NCI-H2171 (cell line): ENCODE measurements at regions not wholly inside any gene's neighbourhood (a gene's known extent, or its start where the extent isn't known, plus 50 kb on each side); places are given as distances from the start of the nearest gene placed in this dataset.

Experiments
- DNase-seq: peaks from one replicate; lab custom pipeline; 2025; lab: John Stamatoyannopoulos, UW

DNA sequence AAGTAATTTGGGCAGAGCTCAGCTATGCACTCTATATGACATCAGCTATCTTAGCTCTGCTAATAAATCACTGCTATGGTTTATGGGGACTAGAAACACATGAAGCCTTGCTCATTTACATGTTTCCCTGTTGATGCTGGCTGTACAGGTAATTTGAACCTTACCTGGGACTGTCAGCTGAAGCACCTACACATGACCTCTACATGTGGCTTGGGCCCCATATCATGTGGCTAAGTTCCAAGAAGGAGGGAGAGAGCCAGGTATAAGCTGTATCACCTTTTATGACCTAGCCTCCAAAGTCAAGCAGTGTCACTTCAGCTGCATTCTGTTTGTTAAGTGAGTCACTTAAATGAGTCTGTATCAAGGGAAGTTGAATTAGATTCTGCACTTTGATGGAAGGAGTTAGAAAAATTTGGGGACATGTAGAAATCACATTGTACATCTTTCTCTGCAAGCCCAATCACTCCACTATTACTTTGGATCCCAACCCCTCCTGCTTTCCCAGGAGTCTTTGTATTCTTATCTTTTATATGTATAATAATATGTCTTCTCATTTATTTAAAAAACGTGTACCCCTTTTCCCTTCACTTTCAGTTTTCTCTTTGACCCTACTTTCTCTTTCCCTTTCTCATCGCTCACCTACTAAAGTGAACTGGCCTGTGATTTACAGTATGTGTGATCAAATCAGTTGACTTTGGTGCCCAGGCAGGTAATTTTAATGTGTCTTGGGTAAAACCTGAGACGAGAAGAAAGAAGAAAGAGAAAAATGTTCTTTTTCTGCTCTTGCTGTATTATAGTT, 53.4 kb upstream of the PRKACB start:
- DNase-seq: no peak

DNA sequence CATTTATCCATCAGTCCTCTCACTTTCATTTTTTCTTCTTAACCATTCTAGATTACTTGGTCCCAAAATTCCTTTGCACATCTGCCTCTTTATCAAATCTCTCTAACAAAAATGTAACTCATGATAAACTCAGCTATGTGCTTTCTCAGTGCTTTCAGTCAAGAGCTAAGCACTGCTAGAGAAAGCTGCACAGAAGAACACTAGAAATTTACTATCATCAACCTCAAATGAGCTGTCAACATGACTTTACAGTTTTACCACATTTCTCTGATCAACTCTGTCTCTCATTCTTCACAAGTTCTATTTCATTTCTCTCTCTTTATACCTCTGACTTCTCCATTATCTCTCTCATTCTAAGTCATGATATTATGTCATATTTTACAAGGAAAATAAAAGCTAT, 54.2 kb upstream of the PRKACB start:
- no peak for DNase-seq

DNA sequence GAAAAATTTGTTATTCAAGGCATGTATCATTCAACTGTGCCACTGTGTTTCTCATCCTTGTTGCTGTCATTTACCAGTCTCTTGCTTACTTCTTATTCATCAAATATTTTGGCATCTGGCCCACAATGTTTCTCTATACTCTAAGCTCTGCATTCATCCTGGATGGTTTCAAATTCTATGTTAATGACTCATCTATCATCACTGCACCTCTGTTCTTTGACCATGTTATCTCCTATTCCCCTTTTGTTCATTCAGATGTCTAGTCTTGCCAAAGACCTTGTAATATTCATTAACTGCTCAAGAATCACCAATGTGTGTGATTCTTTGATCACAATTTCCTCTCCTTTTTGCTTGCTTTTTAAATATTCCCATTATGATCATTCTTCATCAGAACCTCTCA, 54.6 kb upstream of the PRKACB start:
- no peak for DNase-seq

DNA sequence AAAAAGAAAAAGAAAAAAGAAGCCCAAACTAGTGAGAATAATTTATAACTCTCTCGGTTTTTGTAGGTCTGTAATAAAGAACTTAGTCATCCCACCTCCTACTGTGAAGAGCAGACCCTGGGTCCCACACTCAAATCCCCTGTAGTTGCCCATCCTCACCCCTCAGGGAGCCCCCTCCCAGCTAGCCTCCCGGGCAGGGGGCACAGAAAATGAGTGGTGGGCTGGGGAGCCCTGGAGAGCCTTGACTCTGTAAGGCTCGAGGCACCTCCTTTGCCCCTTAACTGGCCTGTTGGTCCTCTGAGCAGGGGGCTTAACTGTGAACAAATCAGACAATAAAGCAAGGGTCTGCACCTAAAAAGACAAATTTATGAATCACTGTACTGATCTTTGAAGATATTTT, 57.5 kb upstream of the PRKACB start:
- no peak for DNase-seq

DNA sequence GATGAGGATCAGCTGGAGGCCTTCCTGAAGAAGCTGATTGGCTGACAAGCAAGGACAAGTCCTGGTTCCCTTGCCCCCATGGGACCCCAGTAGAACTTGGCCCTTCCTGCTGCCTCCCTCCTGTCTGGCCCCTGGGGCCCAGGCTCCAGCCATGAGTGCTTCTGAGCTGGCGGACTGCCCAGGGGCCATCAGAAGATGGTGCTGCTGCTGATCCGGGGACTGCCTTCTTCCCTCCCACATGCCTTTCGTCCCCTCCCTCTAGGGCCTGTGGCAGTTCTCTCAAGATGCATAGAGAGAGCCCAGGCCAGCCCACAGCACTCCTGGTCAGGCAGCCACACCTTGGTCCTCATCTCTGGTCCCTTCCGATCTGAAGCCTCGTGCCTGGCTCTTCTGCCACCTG, 57.9 kb upstream of the PRKACB start:
- DNase-seq: no peak

DNA sequence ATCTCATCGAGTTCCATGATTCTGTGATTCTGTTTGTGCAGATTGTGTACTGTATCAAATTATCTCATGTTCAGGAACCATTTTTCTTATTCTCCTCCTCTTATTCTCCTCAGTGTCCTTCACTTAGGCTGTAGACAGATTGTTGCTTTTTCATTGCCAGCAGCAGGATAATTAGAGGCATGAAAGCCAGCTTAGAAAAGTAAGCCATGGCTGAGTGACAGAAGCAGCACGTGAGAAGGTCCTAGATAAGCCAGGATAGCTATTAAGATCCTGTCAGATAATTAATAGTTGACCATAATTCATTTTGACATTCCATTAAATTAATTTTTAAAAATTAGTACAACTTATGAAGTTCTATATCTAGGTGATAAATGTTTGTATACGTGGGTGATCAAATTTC, 60.8 kb upstream of the PRKACB start:
- no peak for DNase-seq

DNA sequence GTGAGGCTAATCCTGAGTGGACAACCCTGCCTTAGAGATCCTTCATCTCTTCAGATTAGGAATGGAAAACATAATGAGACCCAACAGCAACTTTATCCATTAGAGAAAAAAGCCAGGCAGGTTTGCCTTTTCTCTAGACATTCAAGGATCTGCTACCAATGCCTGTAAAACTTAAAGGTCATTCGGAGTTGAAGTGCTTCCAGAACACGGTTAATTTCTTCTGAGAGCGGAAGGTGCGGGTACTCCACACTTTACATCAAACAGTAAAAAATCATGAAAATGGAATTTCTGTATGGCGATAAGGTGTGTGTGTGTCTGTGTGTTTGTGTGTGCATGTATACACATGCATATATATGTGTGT, 65.2 kb upstream of the PRKACB start:
- DNase-seq: no peak

DNA sequence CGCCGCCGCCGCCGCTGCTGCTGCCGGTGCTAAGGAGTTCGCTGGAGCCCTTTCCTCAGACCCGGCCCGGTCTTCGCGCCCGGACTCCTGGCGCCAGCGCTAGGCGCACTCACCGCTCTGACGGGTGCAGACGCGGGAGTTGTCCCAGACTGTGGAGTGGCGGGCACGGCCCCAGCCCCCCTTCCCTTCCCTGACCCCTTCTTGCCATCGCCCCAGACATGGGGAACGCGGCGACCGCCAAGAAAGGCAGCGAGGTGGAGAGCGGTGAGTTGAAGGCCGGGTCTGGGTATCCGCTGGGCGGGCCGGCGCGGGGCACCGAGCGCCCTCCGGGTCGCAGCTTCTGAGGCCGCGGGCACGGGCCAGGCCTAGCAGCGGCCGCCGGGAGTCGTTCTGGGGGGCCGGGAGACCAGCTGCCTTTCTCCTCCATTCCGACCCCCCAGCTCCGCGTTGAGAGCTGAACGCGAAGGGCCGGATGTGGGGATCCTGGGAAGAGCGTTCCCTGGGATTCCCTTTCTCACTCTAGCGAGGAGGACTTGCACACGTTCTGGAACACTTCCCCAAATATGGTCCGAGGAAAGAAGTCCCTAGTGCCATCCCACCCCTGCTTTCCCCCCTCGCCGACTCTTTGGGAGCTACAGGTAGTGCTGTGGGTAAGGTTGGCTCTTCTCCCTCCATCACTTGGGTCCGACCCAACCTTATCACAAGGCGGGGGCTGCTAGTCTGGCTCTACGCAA, 65.8 kb upstream of the PRKACB start:
- DNase-seq: no peak

DNA sequence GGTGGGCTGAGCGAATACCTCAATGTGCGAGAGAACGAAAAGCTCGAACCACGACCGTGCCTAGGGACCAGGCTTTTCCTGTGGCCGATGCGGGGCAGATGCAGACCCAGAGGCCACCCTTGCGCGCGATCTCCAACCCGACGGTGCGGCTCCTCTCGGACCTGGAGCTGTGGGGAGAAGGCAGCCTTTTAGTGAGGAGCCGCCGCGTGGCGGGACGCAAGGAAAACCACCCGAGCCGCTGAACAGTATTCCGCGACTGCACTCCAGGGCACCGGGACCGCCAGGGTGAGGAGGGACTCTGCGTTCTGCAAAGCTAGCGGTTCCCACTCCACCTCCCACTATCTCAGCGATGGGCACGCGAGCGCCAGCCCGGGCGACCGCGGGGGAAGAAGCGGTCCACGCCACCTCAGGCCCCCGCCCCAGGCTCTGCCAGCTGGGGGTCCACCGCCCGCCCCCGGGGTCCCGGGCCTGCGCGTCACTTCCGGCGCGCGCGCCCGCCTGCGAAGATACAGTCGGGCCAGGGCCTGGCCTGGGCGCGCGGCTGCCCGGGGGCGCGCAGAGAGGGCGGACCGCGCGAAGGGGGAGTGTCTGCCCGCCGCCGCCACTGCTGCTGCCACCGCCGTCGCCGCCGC, 66.5 kb upstream of the PRKACB start:
- peak; percentile 87 for DNase-seq

DNA sequence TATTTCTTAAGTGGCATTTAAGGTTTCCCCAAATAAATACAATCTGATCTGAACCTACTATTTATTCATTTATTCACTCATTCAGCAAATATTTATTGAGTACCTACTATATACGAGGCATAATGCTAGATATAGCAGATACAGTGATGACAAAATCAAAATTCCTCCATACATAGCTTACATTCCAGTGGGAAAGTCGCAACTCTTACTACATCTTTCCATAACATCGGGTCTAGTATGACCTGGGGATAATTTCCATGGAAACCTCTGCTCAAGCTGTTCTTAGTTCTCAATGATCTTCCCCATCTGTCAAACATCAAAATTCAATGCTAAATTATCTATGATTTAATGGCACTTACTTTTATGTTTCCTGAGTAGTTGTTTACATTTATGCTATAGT, 70.8 kb upstream of the PRKACB start:
- no peak for DNase-seq

DNA sequence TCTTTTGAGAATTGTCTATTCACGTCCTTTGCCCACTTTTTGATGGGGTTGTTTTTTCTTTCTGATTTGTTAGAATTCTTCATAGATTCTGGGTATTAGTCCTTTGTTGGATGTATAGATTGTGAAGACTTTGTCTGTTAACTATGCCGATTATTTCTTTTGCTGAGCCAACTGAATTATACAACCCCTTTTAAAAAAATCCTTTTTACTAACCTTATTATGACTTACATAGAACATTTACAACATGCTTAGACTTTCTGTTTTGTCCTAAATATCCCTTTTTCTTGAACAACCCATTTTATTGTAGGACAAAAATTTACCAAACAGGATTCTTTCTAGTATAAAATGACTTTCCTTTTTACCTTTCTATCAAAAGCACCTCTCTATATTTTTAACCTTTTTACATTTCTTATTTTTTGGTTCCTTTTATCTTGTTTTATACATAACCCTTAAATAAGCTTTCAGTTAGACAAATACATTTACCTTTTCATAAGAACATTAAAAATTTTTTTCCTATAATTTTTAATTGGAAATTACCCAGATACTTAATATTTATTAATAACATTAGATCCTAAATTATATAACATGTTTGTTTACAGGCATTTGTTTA, 70.4 kb upstream of the TTLL7 start:
- DNase-seq: no peak

DNA sequence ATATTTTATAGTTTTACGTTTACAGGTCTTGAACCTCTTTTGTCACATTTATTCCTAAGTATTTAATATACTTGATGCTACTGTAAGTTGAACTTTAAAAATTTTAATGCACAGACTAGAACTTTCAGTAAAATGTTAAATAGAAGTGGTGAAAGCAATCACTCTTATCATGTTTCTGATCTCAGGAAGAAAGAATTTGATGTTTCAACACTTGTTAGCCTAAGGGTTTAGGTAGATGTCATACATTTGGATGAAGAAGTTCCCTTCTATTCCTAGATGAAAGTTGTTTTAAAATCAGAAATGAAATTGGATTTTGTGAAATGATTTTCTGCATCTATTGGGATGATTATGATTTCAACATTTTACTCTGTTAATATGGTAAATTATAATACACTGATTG, 63.6 kb upstream of the TTLL7 start:
- DNase-seq: no peak

DNA sequence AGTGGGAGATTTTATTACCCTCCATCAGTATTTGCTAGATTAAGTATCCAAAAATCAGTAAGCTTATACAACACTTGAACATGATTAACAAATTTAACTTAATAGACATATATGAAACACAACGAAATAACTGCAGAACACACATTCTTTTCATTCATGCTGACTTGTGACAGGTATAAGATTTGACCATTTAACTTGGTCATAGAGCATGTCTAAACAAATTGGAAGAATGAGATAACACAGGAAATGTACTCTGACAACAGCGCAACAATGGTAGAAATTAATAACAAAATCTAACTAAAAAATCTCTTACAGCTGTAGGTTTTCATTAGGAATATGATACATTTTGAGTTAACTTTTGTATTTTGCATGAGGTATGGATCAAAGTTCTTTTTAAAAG, 62.4 kb upstream of the TTLL7 start:
- no peak for DNase-seq

DNA sequence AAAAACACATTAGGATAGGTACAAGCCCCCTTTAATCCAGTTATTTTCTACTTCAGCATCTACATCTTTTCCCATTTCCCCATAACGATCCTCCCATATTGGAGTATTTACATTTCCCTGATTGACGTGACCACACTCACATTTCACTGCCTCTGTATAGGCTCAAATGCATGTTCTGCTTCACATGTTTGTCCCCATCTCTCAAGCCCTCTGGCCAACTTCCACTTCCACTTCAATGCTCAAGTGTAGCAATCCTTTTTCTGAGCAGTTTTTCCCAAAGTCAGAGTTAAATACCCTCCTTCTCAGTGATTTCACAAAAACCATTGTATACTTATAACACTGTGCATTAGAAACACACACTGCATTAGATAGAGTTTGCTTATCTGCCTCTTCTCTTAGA, 61.8 kb upstream of the TTLL7 start:
- DNase-seq: no peak

DNA sequence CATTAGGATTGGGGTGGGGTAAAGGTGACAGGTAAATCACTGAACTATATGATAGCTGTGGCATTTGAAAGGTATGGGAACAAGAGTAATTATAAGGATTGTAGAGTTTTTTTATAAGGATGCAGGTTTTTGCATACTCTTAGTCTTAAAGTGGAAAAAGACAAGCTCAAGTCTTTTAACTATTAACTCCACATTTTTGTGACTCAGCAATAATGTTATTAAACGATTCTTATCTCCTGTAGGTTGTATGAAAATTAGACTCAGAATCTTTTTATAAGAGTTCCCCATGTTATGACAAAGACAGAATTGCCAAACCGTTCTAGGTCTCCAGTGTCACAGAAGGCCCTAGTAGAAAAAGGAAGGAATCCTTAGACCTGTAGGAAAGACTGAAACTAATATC, 49.9 kb upstream of the TTLL7 start:
- DNase-seq: no peak
